AG09309 (cell line): ENCODE measurements at regions not wholly inside any gene's neighbourhood (a gene's known extent, or its start where the extent isn't known, plus 50 kb on each side); places are given as distances from the start of the nearest gene placed in this dataset.

Source experiments
- DNase-seq: peaks from one replicate; pipeline ENCODE4 v3.0.0-alpha.2; 2010; ENCODE audit warnings: low read depth
- H3K4me3 ChIP-seq: 2 replicates; pipeline ENCODE4 v1.5.1; 2011; ENCODE audit warnings: mild to moderate bottlenecking, low read depth, low read length, moderate library complexity; ENCODE audit not compliant: control insufficient read depth
- TF ChIP-seq, protein P1 (sequence below): IDR thresholded peaks from 2 replicates; pipeline ENCODE4 v1.5.1; 2011; ENCODE audit warnings: mild to moderate bottlenecking, low read depth, low read length, inconsistent platforms; ENCODE audit not compliant: insufficient read depth, control insufficient read depth; ENCODE audit errors: missing control alignments

DNA sequence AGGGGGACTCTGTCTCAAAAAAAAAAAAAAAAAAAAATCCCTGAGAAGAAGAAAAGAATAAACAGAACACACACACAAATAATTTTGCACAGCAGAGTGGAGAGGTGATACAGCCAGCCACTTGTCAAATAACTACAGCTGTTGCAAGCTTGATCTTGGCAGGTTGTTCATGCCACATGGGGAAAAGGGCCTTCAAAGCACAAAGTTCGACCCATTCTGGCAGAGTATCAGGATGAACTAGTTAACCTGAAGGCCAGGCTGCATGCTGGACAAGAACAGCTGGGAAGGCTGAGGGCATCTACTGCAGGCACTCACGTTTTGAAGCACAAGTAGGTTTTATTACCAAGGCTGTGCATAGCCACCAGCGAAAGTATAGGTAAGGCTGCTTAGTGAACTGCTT, 104.1 kb downstream of the KCTD15 start:
- TF ChIP-seq, protein P1, sequence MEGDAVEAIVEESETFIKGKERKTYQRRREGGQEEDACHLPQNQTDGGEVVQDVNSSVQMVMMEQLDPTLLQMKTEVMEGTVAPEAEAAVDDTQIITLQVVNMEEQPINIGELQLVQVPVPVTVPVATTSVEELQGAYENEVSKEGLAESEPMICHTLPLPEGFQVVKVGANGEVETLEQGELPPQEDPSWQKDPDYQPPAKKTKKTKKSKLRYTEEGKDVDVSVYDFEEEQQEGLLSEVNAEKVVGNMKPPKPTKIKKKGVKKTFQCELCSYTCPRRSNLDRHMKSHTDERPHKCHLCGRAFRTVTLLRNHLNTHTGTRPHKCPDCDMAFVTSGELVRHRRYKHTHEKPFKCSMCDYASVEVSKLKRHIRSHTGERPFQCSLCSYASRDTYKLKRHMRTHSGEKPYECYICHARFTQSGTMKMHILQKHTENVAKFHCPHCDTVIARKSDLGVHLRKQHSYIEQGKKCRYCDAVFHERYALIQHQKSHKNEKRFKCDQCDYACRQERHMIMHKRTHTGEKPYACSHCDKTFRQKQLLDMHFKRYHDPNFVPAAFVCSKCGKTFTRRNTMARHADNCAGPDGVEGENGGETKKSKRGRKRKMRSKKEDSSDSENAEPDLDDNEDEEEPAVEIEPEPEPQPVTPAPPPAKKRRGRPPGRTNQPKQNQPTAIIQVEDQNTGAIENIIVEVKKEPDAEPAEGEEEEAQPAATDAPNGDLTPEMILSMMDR, result no peak
- no peak for DNase-seq
- no peak overlapping the region for H3K4me3 ChIP-seq

DNA sequence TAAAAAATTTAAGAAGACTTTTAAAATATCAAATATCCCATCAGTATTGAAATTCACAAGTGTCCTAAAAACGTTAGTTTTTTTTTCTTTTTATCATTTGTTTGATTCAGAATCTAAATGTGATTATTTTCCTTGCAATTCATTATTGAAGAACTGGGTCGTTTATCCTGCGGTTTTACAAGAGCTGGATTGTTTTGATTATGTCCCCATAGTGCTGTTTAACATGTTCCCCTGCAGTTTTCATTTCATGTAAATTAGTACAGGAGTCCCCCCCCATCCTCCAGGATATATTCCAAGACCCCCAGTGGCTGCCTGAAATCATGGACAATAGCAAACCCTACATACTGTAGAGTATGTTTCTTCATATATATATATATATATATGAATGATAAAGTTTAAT, 105.7 kb downstream of the KCTD15 start:
- TF ChIP-seq, protein P1, result no peak
- H3K4me3 ChIP-seq, result no peak overlapping the region
- DNase-seq, result no peak

DNA sequence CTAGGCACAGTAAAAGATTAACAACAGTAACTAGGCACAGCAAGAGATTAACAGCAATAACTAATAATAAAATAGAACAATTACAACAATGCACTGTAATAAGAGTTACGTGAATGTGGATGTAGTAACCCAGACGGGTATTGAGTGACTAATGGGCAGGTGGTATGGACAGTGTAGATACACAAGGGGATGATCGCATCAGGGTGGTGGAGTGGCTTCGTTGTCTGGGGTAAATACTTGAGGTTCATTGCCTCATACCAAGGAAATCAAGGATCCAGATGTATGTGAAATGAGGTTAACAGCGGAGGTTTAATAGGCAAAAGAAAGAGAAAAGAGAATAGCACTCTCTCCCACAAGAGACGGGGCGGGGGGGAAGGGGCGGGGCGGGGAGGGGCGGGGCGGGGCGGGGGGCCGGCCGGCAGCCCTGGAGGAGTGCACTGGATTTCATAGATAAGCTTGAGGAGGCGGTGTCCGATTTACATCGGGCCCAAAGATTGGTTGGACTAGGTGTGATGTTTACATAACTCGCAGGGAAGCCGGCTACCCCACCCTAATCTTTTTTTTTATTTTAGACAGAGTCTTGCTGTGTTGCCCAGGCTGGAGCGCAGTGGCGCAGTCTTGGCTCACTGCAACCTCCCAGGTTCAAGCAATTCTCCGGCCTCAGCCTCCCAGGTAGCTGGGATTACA, 106.3 kb downstream of the KCTD15 start:
- TF ChIP-seq, protein P1, result no peak
- H3K4me3 ChIP-seq, result no peak overlapping the region
- no peak for DNase-seq

DNA sequence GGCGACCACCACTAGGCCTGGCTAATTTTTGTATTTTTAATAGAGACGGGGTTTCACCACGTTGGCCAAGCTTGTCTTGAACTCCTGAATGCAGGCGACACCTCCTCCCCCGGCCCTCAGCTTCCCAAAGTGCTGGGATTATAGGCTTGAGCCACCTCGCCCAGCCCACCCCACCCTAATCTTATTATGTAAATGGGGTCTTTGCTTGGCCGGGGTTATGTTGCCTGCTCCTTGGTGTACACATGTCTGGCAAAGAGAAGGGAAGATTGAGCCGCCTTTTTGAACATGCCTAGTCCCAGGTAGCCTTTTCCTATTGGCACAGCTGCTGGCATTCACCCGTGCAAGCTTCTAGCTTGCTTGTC, 106.8 kb downstream of the KCTD15 start:
- TF ChIP-seq, protein P1, result no peak
- DNase-seq, result no peak
- H3K4me3 ChIP-seq, result no peak overlapping the region

DNA sequence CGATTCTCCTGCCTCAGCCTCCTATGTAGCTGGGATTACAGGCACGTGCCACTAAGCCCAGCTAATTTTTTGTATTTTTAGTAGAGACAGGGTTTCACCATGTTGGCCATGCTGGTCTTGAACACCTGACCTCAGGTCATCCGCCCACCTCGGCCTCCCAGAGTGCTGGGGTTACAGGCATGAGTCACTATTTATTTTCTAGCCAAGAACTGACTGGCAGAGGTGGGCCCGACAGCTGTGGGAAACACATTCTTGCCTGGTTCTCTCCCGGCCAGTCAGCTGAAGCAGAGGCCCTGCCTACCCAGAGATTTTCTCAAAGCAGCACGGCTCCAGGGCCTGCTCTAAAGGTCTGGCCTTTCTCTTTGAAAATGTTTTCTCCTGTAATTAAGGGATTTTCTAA, 108.0 kb downstream of the KCTD15 start:
- DNase-seq, result no peak
- no peak overlapping the region for H3K4me3 ChIP-seq
- TF ChIP-seq, protein P1, result no peak

DNA sequence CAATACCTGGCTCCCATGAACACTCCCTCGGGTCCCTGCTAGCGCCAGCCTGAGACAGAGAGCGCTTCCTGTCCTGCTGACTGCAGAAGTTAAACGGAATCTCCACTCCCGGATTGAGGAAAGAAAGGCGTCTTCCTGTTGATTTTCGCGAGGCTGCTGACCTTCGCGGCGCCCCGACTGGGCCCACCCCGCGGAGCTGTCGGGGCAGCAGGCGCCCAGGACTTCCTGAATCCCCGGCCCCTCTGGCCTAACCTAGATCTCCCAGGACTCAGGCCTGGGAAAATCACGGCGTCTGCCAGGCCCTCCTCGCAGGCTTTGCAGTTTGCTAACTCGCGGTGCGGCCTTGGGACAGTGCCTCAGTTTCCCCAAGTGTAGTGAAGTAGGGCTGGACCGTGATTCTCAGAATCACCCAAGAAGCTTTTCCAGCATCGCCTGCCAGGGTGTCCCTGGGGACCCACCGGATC, 108.8 kb downstream of the KCTD15 start:
- TF ChIP-seq, protein P1, result no peak
- no peak for DNase-seq
- peak overlapping the region; percentile 17 for H3K4me3 ChIP-seq
